Stimulated activated CD4-positive, alpha-beta T cell treated with anti-CD3 and anti-CD28 coated beads, Interleukin-15, amount 100 ng/mL, for 48 hours (primary cell): ENCODE measurements at regions not wholly inside any gene's neighbourhood (a gene's known extent, or its start where the extent isn't known, plus 50 kb on each side); places are given as distances from the start of the nearest gene placed in this dataset.

ENCODE experiments used
- DNase-seq, 2 donors: peaks; one replicate each; pipeline ENCODE4 v3.0.0-alpha.2; 2020; ENCODE audit warnings: low read depth in 2 of 2

GRCh38 chr10:113415246-113415645, 137.6 kb upstream of the HABP2 start:
- no peak for DNase-seq

- DNase-seq = no peak
These were observed 132.7 kb upstream of the HABP2 start for GRCh38 chr10:113420057-113420732.

- DNase-seq = no peak
These were observed 131.8 kb upstream of the HABP2 start for GRCh38 chr10:113420733-113421675.

GRCh38 chr10:113422371-113422770, 130.5 kb upstream of the HABP2 start:
- no peak for DNase-seq

- no peak for DNase-seq
These were observed 128.7 kb upstream of the HABP2 start for GRCh38 chr10:113423981-113424721.

GRCh38 chr10:113425008-113425407, 127.8 kb upstream of the HABP2 start:
- DNase-seq = no peak

- no peak for DNase-seq
These were observed 127.3 kb upstream of the HABP2 start for GRCh38 chr10:113425541-113425951.

GRCh38 chr10:113426181-113426877, 126.5 kb upstream of the HABP2 start:
- DNase-seq = no peak

GRCh38 chr10:113427236-113427735, 125.6 kb upstream of the HABP2 start:
- no peak for DNase-seq

GRCh38 chr10:113427811-113428558, 124.9 kb upstream of the HABP2 start:
- no peak for DNase-seq

- no peak for DNase-seq
These were observed 122.0 kb upstream of the HABP2 start for GRCh38 chr10:113430634-113431397.

- no peak for DNase-seq
These were observed 121.3 kb upstream of the HABP2 start for GRCh38 chr10:113431398-113432160.

- no peak for DNase-seq
These were observed 119.1 kb upstream of the HABP2 start for GRCh38 chr10:113433711-113434110.

GRCh38 chr10:113434315-113434714, 118.5 kb upstream of the HABP2 start:
- DNase-seq = no peak

GRCh38 chr10:113434950-113435349, 117.9 kb upstream of the HABP2 start:
- no peak for DNase-seq

GRCh38 chr10:113435881-113436280, 117.0 kb upstream of the HABP2 start:
- DNase-seq = no peak

- DNase-seq = no peak
These were observed 116.0 kb upstream of the HABP2 start for GRCh38 chr10:113436851-113437250.

- no peak for DNase-seq
These were observed 114.2 kb upstream of the HABP2 start for GRCh38 chr10:113438652-113439051.

- no peak for DNase-seq
These were observed 111.6 kb upstream of the HABP2 start for GRCh38 chr10:113441220-113441619.
